ENCODE measurements at regions not wholly inside any gene's neighbourhood (a gene's known extent, or its start where the extent isn't known, plus 50 kb on each side); places are given as distances from the start of the nearest gene placed in this dataset.

- TF ChIP-seq CTCF (IDR thresholded peaks at IDR 0.05; ENCODE audit: borderline replicate concordance, extremely low read depth, low read length, poor library complexity, severe bottlenecking) = no peak
- no peak for TF ChIP-seq EZH2 (IDR thresholded peaks at IDR 0.05; ENCODE audit: borderline replicate concordance, low read depth, low read length, severe bottlenecking)
Measured at GRCh38 chr15:69734699-69735098, 282.1 kb downstream of the RPLP1 start.
